Osteoblast (primary cell): ENCODE measurements at regions not wholly inside any gene's neighbourhood (a gene's known extent, or its start where the extent isn't known, plus 50 kb on each side); places are given as distances from the start of the nearest gene placed in this dataset.
A peak's percentile ranks its signal among the peaks of the same experiment; 100 is the strongest.

Experiments
- DNase-seq: peaks from one replicate; pipeline ENCODE4 v3.0.0; 2011; ENCODE audit warnings: low spot score, mixed read lengths; ENCODE audit not compliant: insufficient read length; ENCODE audit errors: missing footprints
- H2AFZ ChIP-seq: 2 replicates; pipeline ENCODE4 v1.6.0; 2011; ENCODE audit warnings: mild to moderate bottlenecking, low read length
- H3K27ac ChIP-seq: 2 replicates; pipeline ENCODE4 v1.5.1; 2011; ENCODE audit warnings: mild to moderate bottlenecking, low read depth, low read length, moderate library complexity
- H3K27me3 ChIP-seq: 2 replicates; pipeline ENCODE4 v1.6.0; 2012; ENCODE audit warnings: mild to moderate bottlenecking, control low read depth, inconsistent platforms, low read length, moderate library complexity; ENCODE audit not compliant: insufficient read depth
- H3K36me3 ChIP-seq: 2 replicates; pipeline ENCODE4 v1.5.1; 2011; ENCODE audit warnings: mild to moderate bottlenecking, low read length, control low read depth, moderate library complexity; ENCODE audit not compliant: insufficient read depth
- H3K4me1 ChIP-seq: 2 replicates; pipeline ENCODE4 v1.5.1; 2011; ENCODE audit warnings: mild to moderate bottlenecking, low read length, control low read depth, moderate library complexity; ENCODE audit not compliant: insufficient read depth
- H3K4me2 ChIP-seq: 2 replicates; pipeline ENCODE4 v1.6.0; 2011; ENCODE audit warnings: mild to moderate bottlenecking, low read length; ENCODE audit not compliant: insufficient read depth
- H3K4me3 ChIP-seq: fragments of 200-600 bp; sonication (generic); 3 replicates; pipeline ENCODE4 v1.5.1; 2012; ENCODE audit warnings: mild to moderate bottlenecking, low read length, inconsistent platforms; ENCODE audit not compliant: insufficient read depth
- H3K79me2 ChIP-seq: 2 replicates; pipeline ENCODE4 v1.6.0; 2012; ENCODE audit warnings: mild to moderate bottlenecking, low read length, control low read depth, inconsistent platforms; ENCODE audit not compliant: insufficient read depth
- H3K9me3 ChIP-seq: 2 replicates; pipeline ENCODE4 v1.5.1; 2011; ENCODE audit warnings: low read depth, low read length, control low read depth
- H4K20me1 ChIP-seq: 2 replicates; pipeline ENCODE4 v1.6.0; 2012; ENCODE audit warnings: mild to moderate bottlenecking, low read length, control low read depth; ENCODE audit not compliant: insufficient read depth
- TF ChIP-seq, protein P1 (sequence below): IDR thresholded peaks from 2 replicates; pipeline ENCODE4 v1.5.1; 2011; ENCODE audit warnings: mild to moderate bottlenecking, low read depth, low read length, moderate library complexity; ENCODE audit errors: extremely low read depth

DNA sequence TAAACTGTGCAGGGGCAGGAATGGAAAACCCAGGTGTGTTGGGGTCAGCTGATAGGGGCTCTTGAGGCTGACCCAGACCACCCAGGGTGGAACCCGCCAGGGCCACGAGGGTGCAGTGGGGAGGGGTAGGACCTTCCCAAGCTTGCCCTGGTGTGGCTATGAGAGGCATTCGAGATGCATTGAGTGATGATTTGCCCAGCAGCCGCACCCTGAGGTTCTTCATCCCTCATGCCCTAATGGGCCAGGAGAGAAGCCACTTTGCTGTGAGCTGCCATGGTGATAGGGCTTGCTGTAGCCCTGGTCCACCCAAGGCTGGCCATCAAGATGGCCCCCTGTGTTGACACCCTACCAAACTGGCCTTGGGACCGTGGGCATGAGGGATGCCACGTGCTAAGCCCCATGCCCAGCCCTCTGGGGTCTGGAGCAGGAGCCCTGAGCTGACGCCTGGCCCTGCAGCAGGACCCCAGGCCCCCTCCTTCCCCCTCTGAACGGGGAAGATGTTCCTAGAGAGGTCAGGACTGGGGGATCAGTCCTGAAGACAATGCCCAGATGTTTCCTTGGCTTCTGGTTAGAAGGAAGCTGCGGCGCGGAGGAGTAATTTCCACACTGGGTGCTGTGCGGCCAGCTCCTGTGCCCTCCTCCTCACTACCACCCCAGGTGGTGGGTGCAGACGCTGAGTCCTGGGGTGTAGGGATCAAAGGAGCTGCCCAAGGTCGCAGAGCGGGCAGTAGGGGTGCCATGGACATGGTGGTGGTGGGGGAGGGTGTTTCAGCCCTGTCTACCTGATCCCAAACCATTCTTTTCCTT, 122.5 kb upstream of the HDAC4 start:
- peak; percentile 89 for DNase-seq
- H3K4me2 ChIP-seq = no peak overlapping the region
- no peak overlapping the region for H3K4me3 ChIP-seq
- H3K27ac ChIP-seq = no peak overlapping the region
- no peaks in the 10 kb centered on the region for H3K4me1 ChIP-seq
- no peaks in the 10 kb centered on the region for H3K79me2 ChIP-seq
- H4K20me1 ChIP-seq = no peaks in the 10 kb centered on the region
- no peak overlapping the region for H2AFZ ChIP-seq
- no peaks in the 10 kb centered on the region for H3K36me3 ChIP-seq
- TF ChIP-seq, protein P1, sequence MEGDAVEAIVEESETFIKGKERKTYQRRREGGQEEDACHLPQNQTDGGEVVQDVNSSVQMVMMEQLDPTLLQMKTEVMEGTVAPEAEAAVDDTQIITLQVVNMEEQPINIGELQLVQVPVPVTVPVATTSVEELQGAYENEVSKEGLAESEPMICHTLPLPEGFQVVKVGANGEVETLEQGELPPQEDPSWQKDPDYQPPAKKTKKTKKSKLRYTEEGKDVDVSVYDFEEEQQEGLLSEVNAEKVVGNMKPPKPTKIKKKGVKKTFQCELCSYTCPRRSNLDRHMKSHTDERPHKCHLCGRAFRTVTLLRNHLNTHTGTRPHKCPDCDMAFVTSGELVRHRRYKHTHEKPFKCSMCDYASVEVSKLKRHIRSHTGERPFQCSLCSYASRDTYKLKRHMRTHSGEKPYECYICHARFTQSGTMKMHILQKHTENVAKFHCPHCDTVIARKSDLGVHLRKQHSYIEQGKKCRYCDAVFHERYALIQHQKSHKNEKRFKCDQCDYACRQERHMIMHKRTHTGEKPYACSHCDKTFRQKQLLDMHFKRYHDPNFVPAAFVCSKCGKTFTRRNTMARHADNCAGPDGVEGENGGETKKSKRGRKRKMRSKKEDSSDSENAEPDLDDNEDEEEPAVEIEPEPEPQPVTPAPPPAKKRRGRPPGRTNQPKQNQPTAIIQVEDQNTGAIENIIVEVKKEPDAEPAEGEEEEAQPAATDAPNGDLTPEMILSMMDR = no peak
- no peaks in the 10 kb centered on the region for H3K9me3 ChIP-seq
- H3K27me3 ChIP-seq = no peaks in the 10 kb centered on the region

DNA sequence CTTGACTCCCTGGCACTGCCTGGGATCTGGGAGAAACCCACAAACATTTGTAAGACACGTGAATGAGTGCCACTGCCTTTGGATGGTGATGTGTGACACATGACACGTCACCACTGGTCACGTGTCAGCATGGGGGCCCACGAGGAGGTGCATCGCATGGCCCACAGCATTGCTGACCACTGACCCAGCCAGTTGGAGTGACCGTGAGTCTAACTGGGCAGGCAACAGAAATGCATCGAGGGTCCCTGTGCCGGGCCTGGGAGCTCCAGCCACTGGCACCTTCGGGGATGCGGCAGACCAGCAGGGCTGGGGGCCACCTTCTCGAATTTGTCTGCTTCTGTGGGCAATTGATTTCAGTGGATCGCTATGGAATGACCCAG, 121.9 kb upstream of the HDAC4 start:
- no peaks in the 10 kb centered on the region for H4K20me1 ChIP-seq
- H3K4me2 ChIP-seq = no peak overlapping the region
- H3K36me3 ChIP-seq = no peaks in the 10 kb centered on the region
- TF ChIP-seq, protein P1 = no peak
- DNase-seq = no peak
- H2AFZ ChIP-seq = no peak overlapping the region
- no peak overlapping the region for H3K27ac ChIP-seq
- H3K4me3 ChIP-seq = no peak overlapping the region
- H3K27me3 ChIP-seq = no peaks in the 10 kb centered on the region
- no peaks in the 10 kb centered on the region for H3K4me1 ChIP-seq
- no peaks in the 10 kb centered on the region for H3K79me2 ChIP-seq
- H3K9me3 ChIP-seq = no peaks in the 10 kb centered on the region

DNA sequence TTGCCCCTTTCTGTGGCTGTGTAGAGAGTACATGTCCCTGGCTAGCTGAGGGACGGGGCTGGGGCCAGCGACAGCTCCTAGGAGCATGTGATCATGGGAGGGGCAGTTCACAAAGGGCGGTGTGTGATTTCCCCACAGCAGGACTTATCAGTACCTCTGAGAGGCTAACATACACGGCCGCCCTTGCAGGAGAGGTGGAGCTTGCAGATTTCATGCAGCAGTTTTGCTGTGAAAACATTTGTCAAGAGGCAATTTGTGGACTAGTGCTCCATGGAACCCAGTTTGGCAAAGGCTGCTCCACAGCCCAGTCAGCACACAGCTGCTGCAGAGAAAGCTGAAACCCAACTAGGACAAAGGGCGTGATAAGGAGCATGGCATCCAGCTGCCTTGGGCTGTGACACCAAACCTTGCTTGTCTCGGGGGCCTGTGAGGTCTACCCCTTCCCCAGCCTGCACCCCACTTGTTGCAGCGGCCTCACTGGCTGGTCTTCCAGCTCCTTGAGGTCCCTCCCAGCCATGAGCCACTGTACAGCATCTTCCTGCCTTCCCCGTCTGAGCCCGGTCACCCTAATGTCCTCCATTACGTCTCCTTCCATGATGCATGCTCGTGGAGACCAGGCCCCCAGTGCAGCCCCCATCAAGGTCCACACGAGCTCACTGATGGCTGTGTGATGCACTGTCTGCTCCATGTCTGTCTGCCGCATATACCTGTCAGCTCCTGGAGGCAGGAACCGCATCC, 121.4 kb upstream of the HDAC4 start:
- no peak overlapping the region for H3K4me3 ChIP-seq
- no peaks in the 10 kb centered on the region for H3K27me3 ChIP-seq
- DNase-seq = peak; percentile 82
- no peak overlapping the region for H3K4me2 ChIP-seq
- H3K4me1 ChIP-seq = no peaks in the 10 kb centered on the region
- H4K20me1 ChIP-seq = no peaks in the 10 kb centered on the region
- no peak overlapping the region for H3K27ac ChIP-seq
- H3K36me3 ChIP-seq = no peaks in the 10 kb centered on the region
- H3K79me2 ChIP-seq = no peaks in the 10 kb centered on the region
- H2AFZ ChIP-seq = no peak overlapping the region
- no peaks in the 10 kb centered on the region for H3K9me3 ChIP-seq
- TF ChIP-seq, protein P1 = no peak

DNA sequence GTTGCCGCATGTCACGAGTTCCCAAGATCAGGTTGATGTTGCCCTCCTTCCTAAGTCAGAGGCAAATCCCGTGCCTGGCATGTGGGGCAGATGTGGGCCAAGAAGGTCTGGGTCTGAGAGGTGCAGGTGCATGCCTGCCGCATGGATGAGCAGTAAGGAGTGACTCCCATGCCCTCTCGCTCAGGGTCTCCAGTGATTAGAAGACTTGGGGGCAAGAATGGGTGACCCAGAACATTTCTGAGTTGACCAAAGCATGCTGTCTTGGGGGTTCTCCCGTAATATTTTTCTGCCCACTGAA, 120.6 kb upstream of the HDAC4 start:
- H3K79me2 ChIP-seq = no peaks in the 10 kb centered on the region
- H3K4me3 ChIP-seq = no peak overlapping the region
- no peak overlapping the region for H3K27ac ChIP-seq
- no peaks in the 10 kb centered on the region for H4K20me1 ChIP-seq
- H3K9me3 ChIP-seq = no peaks in the 10 kb centered on the region
- no peak for DNase-seq
- no peaks in the 10 kb centered on the region for H3K4me1 ChIP-seq
- TF ChIP-seq, protein P1 = no peak
- H3K4me2 ChIP-seq = no peak overlapping the region
- no peaks in the 10 kb centered on the region for H3K36me3 ChIP-seq
- no peak overlapping the region for H2AFZ ChIP-seq
- H3K27me3 ChIP-seq = no peaks in the 10 kb centered on the region
